Putamen (tissue), 1 donor: ENCODE measurements at regions not wholly inside any gene's neighbourhood (a gene's known extent, or its start where the extent isn't known, plus 50 kb on each side); places are given as distances from the start of the nearest gene placed in this dataset.

ENCODE experiments used
- DNase-seq: peaks from one replicate; pipeline ENCODE4 v3.0.0-alpha.2; 2016; ENCODE audit warnings: low spot score

- no peak for DNase-seq
Measured at GRCh38 chr11:29352273-29352795, 664.5 kb downstream of the KCNA4 start.

- DNase-seq: no peak
Measured at GRCh38 chr11:29351301-29351873, 665.4 kb downstream of the KCNA4 start.

GRCh38 chr11:29343465-29344333 lies 673.1 kb downstream of the KCNA4 start:
- peak; percentile 6 for DNase-seq

DNA sequence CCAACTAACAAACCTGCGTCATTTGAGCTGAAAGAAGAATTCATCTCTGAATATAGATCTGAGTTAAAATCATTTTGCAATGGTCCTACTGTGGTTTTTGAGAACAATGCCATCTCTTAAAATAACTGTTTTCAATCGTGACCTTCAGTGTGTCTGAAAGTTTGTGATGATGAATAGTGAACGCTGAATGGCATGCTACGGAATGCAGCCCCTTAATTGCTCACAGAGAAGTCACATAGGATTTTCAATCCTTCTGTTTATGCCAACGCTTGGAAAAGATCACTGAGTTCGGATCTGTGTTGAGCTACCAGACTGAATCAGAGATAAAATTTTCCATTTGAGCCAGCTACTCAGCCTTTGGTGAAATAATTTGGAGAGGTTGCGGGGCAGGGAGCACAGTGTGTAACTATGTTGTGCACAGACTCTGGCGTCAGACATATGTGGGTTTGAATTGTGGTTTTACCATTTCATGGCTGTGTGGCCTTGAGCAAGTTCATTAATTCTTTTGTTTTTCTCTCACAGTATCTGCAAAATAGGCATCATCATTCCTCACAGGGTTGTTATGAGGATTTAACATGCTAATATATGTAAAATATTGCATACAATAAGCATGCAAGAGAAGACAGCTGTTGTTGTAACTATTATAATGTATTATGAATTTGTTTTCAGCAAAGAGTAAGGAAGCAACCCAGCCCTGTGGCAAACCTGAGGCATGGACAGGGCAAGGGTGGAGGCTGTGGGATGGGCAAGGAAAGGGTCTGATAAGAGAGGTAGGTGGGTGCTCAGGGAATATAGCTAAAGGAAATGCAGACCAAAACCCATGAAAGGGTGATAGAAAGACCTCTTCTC lies 679.9 kb downstream of the KCNA4 start:
- DNase-seq: no peak

DNA sequence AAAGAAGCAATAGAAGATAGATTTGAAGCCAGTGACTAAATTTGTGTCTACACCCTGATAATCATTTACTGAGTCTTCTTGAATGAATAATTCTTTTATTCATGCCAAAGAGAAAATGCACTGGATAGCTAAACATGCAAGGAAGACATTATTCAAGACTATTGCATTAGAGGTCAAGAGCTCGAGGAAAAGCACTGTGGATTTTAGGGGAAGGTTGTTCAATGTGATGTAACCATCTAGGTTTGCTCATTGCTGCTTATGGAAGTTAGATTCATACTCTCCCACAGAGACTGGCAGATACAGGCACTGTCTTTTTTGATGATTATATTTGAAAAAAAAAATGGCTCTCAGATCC lies 682.1 kb downstream of the KCNA4 start:
- no peak for DNase-seq

DNA sequence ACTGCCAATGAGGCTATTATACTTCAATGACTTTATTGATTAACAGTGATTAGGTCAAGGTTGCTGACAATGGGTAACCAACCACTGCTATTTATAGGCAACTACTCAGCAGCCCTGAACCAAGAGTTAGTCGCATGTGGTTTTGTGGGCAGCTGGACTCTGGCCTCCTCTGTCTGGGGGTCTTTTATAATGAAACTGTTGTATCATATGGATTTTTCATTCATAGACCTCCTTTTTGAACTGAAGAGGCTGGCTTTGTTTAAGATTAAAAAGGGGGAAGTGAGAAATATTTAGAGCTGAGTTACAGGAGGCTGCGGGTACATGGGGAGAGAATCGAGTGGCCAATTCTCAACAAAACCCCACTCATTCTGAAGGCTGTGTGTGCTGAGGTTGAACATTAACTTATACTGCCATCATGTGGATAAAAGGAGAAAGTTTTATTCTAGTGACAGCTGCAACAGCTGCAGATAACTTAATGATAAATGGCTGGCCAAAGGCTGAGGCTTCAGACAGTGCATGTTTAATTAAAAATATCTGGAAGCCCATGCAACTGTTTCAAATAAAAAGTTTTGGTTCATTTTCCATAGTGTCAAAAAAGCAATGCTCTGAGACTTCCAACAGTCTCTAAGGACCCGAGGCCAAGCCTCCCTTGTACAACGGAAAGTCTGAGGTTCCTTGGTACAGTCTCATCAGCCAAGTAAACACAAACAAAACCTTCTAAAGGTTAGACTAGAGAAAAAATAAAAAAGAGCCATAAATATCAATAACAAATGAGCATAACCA lies 682.6 kb downstream of the KCNA4 start:
- DNase-seq: peak; percentile 6

DNA sequence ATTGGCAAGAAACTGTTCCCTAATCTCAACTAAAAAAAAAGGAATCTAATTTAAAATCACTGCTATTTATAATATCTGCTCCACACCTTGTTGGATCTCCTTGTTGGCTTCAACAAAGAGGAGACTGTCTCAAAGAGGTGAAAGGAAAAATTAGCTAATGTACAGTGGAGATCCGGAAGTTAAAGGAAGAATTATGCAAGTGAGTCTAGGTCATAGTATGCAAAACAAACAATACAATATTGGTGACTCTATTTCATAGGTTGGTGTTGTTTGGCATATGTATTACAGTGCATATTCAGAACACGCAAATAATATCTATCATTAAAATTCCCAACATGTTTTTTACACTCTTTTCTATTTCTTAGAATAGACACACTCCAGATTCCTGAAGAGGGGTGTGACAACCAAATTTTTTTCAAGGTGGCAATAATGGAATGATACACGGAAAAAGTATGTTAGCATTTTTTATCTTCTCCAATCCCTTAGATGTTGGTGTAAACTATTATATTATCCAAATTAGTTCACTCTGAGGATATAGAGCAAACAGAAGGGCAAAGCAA lies 685.3 kb downstream of the KCNA4 start:
- DNase-seq: no peak

DNA sequence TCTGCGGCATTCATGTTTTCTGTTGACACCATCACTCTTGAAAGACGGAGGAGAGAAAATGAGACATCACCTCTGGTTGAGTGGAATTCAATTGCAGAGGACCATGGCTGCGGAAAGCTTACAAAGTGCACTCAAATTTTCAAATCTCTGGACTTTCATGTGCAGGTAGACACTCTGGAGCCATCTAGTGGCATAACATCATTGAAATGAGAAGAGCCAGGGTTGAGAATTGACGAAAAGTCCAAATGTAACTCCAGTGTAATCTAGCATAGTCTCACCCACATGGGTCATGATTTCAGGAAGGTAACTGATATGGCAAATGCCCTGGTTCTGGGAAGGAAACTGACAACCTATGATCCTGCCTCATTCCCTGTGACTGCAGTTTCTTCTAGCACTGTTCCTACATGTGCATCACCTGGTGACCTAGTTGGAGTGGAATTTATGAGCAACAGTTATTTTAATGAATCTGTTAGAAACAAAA lies 687.8 kb downstream of the KCNA4 start:
- DNase-seq: peak; percentile 17

GRCh38 chr11:29327891-29328290 lies 688.9 kb downstream of the KCNA4 start:
- DNase-seq: no peak

GRCh38 chr11:29326757-29327156 lies 690.1 kb downstream of the KCNA4 start:
- DNase-seq: no peak

DNA sequence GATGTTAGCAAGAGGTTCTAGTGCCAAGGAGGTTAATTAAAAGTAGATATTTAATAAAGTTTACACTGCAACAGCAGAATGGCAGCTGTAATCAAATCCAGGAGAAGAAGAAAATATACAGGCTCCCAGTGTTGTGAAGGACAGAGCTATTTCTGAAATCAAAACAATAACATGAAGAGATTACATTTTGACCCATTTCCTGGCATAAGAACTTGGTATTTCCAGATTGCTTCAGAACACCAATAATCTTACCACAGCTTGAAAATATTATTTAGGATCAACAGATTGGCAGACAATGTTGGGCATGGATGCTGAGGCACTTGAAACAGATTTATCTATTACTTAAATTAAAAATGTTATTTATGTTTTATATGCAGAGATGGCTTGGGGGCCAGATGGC lies 692.5 kb downstream of the KCNA4 start:
- DNase-seq: no peak

GRCh38 chr11:29321293-29322132 lies 695.3 kb downstream of the KCNA4 start:
- no peak for DNase-seq

DNA sequence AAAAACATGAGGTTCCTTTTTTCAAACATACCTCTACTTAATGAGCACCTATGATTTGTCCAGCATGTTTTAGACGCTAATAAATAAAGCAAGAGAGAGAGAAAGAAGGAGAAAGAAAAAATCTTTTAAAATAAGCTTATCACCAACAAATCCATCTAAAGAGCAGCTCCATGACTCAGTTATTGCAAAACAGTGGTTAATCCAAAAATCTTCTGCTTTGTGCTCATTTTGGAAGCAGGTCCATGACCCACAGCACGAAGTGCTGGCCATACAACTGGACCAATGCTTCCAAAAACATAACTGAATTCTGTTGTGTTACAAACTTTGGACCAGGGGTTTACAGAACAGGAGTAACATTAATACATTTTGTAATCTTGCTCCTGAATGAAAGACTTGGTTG lies 696.6 kb downstream of the KCNA4 start:
- DNase-seq: no peak

DNA sequence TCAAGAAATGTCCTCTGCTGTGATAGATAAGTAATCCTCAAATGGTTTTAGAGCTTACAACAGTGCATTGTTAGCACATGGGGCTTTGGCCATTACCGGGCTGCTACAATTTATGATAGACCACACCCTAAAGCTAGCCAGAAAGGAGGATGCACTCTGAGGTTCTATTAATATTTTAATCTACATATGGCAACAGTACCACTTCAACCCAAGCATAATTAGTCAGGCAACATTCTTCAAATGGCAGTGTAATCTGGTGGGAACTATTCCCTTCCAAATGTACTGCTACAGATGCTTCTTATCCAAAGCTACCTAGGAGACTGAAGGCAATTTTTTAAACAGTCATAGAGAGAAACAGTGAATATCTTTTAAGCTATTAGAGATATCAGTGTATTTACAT lies 697.6 kb downstream of the KCNA4 start:
- DNase-seq: no peak

- DNase-seq: no peak
Measured at GRCh38 chr11:29318134-29318845, 698.5 kb downstream of the KCNA4 start.

GRCh38 chr11:29317694-29318093 lies 699.1 kb downstream of the KCNA4 start:
- DNase-seq: no peak

GRCh38 chr11:29315275-29315674 lies 701.6 kb downstream of the KCNA4 start:
- no peak for DNase-seq

DNA sequence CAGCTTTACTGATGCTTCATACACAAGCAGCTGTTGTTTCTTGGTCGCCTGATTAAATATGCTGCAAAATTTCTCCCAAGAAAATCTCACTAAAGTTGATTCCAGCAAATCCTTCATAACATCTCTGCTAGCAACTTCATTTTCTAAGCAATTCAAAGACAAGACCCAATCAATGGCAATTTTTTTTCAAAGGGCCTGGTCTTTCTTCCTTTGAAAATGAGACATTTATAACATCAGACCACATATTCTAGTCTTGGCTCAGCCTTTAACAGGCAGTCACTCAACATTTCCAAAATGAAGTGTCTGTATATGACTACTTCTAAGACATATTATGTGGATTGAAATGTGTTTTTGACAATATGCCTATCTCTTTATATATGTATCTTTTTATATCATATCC lies 702.6 kb downstream of the KCNA4 start:
- DNase-seq: no peak

GRCh38 chr11:29312812-29313211 lies 704.0 kb downstream of the KCNA4 start:
- DNase-seq: no peak
